ENCODE measurements at regions not wholly inside any gene's neighbourhood (a gene's known extent, or its start where the extent isn't known, plus 50 kb on each side); places are given as distances from the start of the nearest gene placed in this dataset.
"Not testable (repeated sequence)": the region's sequence is repeated elsewhere in the genome, so short reads cannot be mapped to it uniquely, and the experiment has no call there.

DNA sequence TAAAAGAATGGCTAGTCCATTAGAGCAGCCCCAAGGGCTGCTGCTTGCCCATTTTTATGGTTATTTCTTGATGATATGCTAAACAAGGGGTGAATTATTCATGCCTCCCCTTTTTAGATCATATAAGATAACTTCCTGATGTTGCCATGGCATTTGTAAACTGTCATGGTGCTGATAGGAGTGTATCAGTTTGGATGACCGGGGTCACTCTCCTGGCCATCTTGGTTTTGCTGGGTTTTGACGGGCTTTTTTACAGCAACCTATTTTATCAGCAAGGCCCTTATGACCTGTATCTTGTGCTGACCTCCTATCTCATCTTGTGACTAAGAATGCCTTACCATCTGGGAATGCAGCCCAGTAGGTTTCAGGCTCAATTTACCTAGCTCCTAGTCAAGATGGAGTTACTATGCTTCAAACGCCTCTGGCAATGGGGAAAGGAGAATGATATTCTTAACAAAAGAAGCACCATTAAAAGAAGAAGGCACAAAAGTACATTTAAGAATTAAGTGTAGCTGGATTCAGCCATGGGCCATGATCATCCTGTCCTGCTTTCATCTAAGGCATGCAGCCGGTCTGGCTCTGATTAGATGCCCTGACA, 1156.0 kb downstream of the PCDH9 start:
- no peak overlapping the region for H3K4me3 ChIP-seq (ENCODE audit: low read depth, low read length)
- TF ChIP-seq, protein P1, sequence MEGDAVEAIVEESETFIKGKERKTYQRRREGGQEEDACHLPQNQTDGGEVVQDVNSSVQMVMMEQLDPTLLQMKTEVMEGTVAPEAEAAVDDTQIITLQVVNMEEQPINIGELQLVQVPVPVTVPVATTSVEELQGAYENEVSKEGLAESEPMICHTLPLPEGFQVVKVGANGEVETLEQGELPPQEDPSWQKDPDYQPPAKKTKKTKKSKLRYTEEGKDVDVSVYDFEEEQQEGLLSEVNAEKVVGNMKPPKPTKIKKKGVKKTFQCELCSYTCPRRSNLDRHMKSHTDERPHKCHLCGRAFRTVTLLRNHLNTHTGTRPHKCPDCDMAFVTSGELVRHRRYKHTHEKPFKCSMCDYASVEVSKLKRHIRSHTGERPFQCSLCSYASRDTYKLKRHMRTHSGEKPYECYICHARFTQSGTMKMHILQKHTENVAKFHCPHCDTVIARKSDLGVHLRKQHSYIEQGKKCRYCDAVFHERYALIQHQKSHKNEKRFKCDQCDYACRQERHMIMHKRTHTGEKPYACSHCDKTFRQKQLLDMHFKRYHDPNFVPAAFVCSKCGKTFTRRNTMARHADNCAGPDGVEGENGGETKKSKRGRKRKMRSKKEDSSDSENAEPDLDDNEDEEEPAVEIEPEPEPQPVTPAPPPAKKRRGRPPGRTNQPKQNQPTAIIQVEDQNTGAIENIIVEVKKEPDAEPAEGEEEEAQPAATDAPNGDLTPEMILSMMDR (IDR thresholded peaks at IDR 0.05; ENCODE audit: borderline replicate concordance, insufficient read depth, low read depth, low read length) = no peak

DNA sequence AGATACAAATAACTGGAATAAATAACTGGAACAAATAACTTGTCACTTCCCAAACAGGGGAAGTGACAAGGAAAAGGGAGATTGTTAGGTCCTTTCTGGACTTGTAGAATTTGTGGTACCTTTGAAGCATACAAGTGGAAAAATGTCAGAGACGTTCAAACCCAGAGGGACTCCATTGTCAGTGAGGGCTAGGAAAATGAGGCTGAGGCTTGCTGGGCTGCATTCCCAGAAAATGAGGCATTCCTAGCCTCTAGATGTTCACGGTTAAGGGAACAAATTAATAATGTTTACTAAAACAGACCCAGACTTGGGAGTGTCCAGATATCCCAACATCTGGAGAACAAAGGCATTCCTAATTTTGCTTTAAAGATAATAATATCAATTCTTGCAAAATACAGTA, 1158.0 kb downstream of the PCDH9 start:
- not testable (repeated sequence) for H3K4me3 ChIP-seq (ENCODE audit: low read depth, low read length)

DNA sequence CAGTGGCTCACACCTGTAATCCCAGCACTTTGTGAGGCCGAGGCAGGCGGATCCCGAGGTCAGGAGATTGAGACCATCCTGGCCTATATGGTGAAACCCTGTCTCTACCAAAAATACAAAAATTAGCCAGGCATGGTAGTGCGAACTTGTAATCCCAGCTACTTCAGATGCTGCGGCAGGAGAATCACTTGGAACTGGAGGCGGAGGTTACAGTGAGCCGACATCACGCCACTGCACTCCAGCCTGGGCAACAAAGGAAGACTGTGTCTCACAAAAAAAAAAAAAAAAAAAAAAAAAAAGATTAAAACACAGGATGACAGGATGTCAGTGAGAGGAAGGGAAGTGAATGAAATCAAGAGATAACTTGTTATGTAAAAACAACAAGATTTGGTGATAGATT, 1158.5 kb downstream of the PCDH9 start:
- TF ChIP-seq, protein P1 (IDR thresholded peaks at IDR 0.05; ENCODE audit: borderline replicate concordance, insufficient read depth, low read depth, low read length) = no peak
- no peak overlapping the region for H3K4me3 ChIP-seq (ENCODE audit: low read depth, low read length)

DNA sequence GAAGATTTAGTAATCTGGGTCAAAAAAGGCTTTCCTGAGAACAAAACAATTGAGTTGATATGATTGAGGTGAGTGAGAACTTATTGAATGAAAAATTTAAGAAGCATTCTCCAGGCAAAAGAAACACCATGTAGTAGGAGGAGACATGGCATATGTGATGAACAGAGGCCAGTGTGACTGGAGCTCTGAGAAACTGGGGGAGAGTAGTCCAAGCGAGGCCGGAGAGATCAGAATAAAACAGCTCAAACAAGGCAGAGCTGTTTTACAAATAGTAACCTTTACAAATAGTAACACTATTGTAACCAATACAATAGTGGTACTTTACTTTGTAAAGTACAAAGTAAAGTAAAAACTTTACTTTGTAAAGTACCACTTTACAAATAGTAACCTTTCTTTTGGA, 1159.1 kb downstream of the PCDH9 start:
- no peak overlapping the region for H3K4me3 ChIP-seq (ENCODE audit: low read depth, low read length)

DNA sequence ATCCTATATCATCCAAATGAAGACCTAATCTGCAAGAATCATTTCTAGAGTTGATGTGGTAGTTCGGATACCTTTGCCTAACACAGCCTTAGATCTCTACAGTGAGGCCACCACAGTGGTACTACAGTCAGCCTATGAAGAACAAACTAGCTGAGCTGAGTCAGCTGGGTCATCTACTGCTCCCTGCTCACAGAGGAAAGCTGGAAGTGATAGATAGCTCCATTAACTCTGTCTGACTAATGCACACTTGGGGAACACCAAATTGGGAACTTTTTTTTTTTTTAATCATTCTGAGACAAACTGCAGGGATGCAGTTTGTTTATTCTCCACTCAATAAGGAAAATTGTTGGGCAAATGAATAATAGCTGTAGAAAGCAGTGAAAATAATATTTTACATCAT, 1160.6 kb downstream of the PCDH9 start:
- TF ChIP-seq, protein P1 (IDR thresholded peaks at IDR 0.05; ENCODE audit: borderline replicate concordance, insufficient read depth, low read depth, low read length) = no peak

More for the DNA sequence above, 1159.1 kb downstream of the PCDH9 start:
- TF ChIP-seq, protein P1 (IDR thresholded peaks at IDR 0.05; ENCODE audit: borderline replicate concordance, insufficient read depth, low read depth, low read length) = no peak

DNA sequence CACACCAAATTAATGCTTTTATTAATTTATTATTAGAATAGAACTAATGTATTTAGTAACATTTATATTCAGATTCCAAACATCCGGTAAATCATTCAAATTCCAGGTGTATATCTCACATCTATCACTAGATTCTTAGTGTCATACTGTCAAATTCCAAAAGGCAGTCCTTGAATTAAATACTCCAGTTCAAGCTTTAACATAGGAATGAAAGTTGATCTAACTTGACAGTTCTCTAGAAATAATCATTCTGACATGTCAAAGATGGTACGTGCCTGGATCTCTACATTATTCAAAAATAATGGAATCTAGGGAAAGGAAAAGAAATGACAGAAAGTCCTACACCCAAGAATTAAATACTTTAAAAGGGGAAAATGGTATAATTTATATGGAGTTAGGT, 1161.5 kb downstream of the PCDH9 start:
- H3K4me3 ChIP-seq (ENCODE audit: low read depth, low read length) = no peak overlapping the region
- TF ChIP-seq, protein P1 (IDR thresholded peaks at IDR 0.05; ENCODE audit: borderline replicate concordance, insufficient read depth, low read depth, low read length) = no peak

More for the DNA sequence above, 1160.6 kb downstream of the PCDH9 start:
- H3K4me3 ChIP-seq (ENCODE audit: low read depth, low read length) = no peak overlapping the region

DNA sequence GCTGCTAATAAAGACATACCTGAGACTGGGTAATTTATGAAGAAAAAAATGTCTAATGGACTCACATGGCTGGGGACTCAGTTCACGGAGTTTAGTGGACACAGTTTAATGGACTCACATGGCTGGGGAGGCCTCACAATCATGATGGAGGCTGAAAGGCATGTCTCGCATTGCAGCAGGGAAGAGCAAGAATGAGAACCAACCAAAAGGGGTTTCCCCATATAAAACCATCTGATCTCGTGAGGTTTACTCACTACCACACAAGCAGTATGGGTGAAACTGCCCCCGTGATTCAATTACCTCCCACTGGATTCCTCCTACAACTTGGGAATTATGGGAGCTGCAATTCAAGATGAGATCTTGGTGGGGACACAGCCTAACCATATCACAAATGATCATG, 1181.2 kb downstream of the PCDH9 start:
- TF ChIP-seq, protein P1 (IDR thresholded peaks at IDR 0.05; ENCODE audit: borderline replicate concordance, insufficient read depth, low read depth, low read length) = no peak
- H3K4me3 ChIP-seq (ENCODE audit: low read depth, low read length) = no peak overlapping the region

DNA sequence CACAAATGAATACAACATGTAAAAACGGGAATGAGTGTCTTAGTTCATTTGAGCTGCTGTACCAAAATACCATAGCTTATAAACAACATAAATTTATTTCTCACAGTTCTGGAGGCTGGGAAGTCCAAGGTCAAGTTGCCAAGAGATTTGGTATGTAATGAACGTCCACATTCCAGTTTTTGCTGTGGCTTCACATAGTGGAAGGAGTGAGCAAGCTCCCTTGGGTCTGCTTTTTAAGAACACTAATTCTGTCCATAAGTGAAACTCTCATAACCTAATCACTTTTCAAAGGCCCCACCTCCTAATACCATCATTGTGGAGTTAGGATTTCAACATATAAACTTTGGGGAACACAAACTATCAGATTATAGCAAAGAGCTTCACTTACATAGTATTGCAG, 1189.6 kb downstream of the PCDH9 start:
- no peak overlapping the region for H3K4me3 ChIP-seq (ENCODE audit: low read depth, low read length)
- TF ChIP-seq, protein P1 (IDR thresholded peaks at IDR 0.05; ENCODE audit: borderline replicate concordance, insufficient read depth, low read depth, low read length) = no peak
